ENCODE measurements at regions not wholly inside any gene's neighbourhood (a gene's known extent, or its start where the extent isn't known, plus 50 kb on each side); places are given as distances from the start of the nearest gene placed in this dataset.

GRCh38 chr12:97267166-97267565 lies 195.4 kb upstream of the RMST start:
- TF ChIP-seq CTCF (IDR thresholded peaks at IDR 0.05; ENCODE audit: poor library complexity) (no peak), EZH2 (IDR thresholded peaks at IDR 0.05; ENCODE audit: borderline replicate concordance) (no peak), EZH2phosphoT487 (IDR thresholded peaks at IDR 0.05; ENCODE audit: low read depth, severe bottlenecking, unreplicated experiment) (no peak)
